ENCODE measurements at regions not wholly inside any gene's neighbourhood (a gene's known extent, or its start where the extent isn't known, plus 50 kb on each side); places are given as distances from the start of the nearest gene placed in this dataset.

DNA sequence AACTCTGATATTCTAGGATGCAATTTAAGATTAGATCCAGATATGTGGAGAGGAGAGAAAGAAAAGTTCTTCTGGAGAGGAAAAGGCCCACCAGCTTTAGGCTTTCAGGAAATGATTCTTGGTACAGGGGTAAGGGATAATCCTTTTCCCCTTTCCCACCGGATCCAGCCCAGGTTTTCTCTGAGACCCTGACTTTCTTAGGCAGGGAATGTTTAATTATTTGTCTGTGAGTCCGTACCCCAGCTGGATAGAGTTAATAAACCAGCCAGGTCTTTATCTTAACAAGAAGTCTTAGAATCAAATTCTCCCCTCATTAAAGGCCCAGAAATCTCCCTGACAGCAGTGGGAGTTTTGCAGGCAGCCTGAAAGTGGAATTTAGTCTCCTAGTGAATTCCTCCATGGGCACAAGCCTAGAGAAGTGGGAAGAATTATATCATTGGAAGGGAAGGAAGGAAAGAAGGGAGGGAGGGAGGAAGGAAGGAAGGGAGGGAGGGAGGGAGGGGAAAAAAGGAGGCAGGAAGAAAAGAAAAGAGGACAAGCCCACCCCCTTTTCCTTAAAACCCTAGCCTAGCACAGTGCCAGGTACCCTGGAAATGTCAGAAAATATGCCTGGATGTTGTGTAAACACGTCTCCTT, 189.0 kb downstream of the PLPP3 start:
- no peak for DNase-seq

DNA sequence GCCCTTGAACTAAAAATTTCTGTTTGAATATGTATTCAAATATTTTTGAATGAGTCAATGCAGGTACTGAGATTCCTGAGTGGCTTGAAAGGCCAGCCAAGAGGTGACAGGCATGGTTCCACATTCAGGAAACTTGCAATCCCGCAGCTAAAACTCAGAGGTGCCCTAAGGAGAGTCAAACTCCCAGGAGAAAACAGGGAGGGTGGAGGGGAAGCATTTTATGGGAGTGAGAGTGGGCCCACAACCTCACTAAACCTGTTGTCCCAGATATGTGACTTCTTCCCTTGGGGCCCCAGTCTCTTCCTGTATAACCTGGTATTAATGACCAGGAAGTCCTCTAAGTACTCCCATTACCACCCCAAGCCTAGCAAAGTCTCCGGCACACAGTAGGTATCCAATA, 189.6 kb downstream of the PLPP3 start:
- DNase-seq: no peak

DNA sequence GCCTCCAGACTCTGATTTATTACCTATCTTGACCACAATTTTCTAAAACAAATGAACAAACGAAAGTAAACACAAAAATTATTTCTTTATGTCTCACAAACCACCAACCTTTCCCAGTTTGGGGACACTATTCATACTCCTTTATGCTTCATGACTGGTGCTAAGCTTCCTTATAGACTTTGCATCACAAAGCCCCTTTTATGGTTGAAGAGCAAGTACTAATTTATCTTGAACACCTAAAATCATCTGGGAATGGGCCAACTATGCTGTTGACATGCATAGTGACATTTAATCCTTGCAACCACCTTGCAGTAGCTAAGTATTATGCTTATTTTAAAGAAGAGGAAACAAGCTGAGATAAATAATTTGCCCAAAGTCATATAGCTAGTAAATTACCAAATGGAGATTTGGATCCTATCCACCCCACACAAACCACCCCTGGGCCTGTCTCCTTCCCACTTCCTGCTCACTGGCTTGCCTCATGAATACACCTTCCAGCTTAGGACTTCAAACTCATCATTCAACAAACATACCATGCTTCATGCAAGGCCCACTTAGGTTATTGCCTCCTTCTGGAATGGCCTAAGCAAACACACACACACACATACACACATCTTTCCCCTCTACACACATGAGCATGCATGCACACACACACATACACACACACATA, 192.2 kb downstream of the PLPP3 start:
- no peak for DNase-seq

DNA sequence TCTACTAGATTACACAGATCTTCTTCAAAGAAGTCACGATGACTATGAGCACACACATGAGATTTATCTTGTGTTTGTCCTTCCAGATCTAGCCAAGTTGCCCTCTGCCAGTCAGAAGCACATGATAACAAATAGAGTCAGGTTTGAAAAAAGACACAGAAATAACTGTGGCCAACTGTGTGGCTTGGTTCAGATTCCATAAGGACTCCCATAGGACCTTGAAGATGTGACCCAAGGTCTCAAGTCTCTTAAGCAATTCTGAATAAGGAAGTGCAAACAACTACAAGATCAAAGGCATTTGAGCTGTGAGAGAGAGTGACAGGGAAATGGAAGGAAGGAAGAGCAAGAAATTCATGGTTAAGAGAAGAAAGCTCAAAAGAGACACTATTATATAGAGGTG, 194.0 kb downstream of the PLPP3 start:
- no peak for DNase-seq

GRCh38 chr1:56382929-56383328, 196.4 kb downstream of the PLPP3 start:
- no peak for DNase-seq

GRCh38 chr1:56380531-56380930, 198.8 kb downstream of the PLPP3 start:
- DNase-seq: no peak

DNA sequence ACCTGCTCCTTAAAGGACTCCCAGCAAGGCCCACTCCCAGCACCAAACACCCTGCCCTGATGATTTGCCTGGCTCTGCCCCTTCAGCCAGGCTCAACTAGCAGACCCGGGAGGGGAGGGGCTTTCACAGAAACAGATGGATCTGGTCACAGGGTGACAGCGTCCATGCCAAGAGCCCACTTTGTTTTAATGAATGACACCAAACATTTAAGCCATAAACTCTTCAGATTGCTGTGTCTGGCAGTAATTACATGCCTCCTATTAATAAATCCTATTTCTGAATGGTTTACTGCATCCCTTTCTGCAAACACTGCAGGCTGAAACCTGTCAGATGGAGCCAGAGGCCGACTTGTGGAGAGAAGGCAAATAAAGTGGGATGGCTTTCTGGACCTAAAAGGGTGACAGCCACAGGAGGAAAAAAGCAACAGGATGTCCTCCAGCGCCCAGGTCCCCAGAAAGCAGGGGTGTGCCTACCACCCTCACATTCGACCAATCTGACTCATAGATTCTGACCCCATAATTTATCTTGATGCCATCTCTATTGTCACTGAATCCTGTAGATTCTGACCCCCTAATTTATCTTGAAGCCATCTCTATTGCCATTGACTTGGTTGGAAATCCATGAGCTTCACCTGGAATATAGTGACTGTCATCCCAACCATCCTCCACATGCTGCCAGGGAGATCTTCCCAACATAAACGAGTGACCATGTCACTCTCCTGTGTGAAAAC, 200.9 kb downstream of the PLPP3 start:
- DNase-seq: no peak

- no peak for DNase-seq
These were observed 201.9 kb downstream of the PLPP3 start for GRCh38 chr1:56377431-56377830.

- DNase-seq: no peak
These were observed 203.0 kb downstream of the PLPP3 start for GRCh38 chr1:56376188-56376984.

- no peak for DNase-seq
These were observed 204.0 kb downstream of the PLPP3 start for GRCh38 chr1:56375326-56375804.

GRCh38 chr1:56374026-56374974, 205.1 kb downstream of the PLPP3 start:
- DNase-seq: no peak

GRCh38 chr1:56370513-56370912, 208.8 kb downstream of the PLPP3 start:
- DNase-seq: no peak

DNA sequence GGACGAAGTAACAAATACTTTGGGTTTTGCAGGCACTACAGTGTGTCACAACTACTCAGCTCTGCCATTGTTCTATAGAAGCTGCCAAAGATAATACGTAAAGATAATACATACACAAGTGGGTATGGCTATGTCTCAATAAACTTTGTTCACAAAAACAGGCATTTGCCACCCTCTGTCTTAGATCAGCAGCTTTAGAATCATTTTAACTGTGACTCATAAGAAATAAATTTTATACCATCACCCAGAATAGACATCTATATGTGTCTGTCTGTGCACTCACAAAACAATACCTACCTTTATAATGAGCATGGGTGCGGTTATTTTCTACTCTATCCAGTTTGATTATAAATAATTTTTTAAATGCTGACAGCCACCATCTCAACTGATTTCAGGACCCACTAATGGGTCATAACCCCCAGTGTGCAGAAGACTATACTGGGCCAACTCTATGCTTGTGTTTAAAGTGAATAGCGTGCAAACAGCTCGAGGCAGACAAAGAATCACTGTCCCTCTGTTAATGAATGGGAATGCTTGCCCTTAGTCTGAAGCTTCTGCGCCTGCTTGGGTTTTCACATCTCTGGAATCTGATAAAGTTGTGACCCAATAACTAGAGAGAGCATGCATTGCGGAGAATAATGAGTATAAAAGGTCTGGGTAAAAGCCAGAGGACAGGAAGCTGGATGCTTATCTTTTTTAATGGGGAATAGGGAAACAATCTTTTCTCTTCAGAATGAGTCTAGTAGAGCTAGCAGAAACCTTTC, 216.2 kb downstream of the PLPP3 start:
- no peak for DNase-seq

DNA sequence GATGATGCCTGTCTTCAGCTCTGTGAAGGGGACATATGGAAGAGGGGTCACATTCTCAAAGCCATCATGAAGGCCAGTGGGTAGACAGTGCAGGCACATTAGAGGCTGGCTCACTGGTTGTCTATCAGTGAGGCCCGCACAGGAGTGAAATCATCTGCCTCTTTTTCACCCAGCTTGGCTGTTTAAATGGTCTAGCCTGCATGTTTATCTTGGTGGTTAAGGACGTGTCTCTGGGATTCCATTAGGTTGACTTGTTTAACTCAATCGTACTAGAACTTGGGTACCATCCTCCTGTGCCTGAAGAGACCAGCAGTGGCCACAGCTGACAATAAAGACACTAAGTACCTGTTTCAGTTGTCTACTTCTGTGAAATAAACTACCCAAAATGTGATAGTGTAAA, 219.3 kb downstream of the PLPP3 start:
- DNase-seq: no peak

- no peak for DNase-seq
These were observed 220.3 kb downstream of the PLPP3 start for GRCh38 chr1:56359056-56359455.

DNA sequence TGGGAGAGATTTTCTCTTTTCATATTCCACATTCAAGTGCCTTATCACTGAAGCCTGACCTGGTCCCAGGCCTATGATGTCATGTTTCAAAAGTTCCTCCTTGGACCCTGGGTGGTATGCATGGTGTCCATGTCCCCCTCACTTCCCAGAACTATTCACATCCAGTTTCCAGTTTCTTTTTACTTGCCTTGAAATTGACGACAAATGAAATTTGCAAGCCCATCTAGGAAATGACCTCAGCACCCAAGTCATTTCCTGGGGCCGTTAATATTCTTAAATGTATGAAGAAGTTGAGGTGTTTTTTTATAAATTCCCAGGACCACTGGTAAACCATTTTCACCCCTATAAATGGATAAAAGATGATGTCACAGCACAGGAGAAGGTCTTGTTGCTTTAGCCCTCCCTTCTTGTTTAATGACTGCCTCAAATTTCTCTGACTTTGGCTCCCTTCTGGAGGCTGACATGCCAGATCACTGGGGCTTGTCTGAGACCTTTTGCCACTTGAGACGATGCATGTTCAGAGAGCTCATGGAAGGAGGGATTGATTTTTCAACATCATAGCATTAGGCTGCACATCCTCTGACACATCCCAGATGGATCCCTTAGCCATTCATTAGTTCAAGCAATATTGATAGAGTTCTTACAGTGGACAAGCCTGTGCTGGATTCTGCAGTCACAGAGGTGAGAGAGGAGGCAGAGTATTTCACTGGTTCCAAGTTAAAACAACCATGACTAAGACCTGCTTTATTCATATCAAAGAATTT, 221.3 kb downstream of the PLPP3 start:
- no peak for DNase-seq

DNA sequence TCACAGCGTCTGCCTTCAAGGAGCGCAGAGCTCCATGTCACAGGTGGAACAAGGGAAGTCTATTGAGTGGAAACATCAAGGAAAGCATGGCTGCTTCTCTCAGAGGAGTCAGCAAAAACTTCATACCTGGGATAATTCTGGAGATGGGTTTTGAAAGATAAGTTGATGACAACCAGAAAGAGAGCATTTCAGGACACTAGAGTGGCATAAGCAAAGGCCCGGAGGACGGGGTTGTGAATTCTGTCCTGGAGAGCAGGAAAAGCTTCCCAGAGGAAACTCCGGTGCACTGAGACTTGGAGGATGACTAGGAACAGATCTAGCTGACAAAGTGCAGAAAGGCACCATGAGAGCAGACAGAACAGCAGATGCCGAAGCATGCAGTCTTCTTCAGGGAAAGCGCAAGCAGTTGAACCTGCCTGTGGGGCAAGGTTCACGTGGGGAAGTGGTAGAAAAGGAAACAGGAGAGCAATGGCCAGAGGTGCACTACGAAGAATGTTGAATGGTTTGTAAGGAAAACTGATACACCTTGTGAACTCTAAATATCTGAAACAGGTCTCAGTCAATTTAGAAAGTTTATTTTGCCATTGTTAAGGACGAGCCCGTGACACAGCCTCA, 222.9 kb downstream of the PLPP3 start:
- DNase-seq: no peak

DNA sequence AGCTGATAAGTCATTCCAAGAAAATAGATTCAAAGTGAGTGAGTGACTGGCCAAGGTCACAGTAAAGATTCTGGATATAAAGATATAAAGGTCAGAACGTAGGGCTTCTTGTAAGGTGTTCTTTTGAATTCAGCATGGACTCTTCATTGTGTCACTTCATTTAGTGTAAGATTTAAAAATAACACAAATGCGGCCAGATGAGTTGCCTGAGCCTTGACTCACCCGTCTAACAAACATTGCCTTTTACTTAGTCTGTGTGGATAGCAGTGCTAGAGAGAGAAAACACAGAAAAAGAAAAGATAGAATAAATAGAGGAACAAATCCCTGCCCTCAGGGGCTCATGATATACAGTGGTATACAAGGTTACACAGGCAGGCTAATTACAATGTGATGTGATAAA, 223.4 kb downstream of the PLPP3 start:
- no peak for DNase-seq

GRCh38 chr1:56355422-56355821, 223.9 kb downstream of the PLPP3 start:
- no peak for DNase-seq

GRCh38 chr1:56345831-56346230, 233.5 kb downstream of the PLPP3 start:
- no peak for DNase-seq

Data from CD4-positive, alpha-beta T cell treated with Interleukin-21 for 1 hour (primary cell).